ENCODE measurements at regions not wholly inside any gene's neighbourhood (a gene's known extent, or its start where the extent isn't known, plus 50 kb on each side); places are given as distances from the start of the nearest gene placed in this dataset.

DNA sequence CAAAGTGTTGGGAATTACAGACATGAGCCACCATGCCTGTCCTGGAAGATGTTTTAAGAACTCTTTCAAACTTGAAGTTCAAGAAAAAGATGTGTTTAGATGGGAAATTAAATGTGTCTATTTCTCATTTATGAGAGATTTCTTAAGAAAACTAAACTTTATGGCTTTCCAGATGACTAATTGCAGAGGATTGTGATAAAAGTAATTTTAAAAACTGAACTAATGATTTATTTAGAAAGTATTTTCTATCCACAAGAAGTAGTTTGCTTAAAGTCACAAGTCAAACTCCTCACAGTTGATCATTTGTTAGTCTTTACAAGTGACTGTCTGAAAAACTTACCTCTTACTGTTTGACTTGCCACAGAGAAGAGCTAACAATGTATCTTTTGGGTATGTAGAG is 89.6 kb upstream of the SPRY2 start:
- Histone ChIP-seq H3K27me3 (replicated peaks in 1 of 4; ENCODE audit: control extremely low read depth in 1 of 4, control insufficient read depth in 3 of 4, insufficient read depth in 4 of 4, low read length in 3 of 4) (no peaks in the 10 kb centered on the region), H3K4me3 (ENCODE audit: control extremely low read depth in 1 of 5, extremely low read depth in 1 of 5, insufficient read depth in 1 of 5, low read depth in 2 of 5, low read length in 4 of 5) (no peak overlapping the region), H3K9ac (ENCODE audit: low read length) (no peak overlapping the region), H3K27ac (ENCODE audit: low read length in 2 of 2) (no peak overlapping the region), H3K4me2 (replicated peaks; ENCODE audit: low read depth, low read length, poor library complexity, severe bottlenecking) (no peak overlapping the region), H2AFZ (ENCODE audit: insufficient read depth, low read depth, low read length, poor library complexity, severe bottlenecking) (no peak overlapping the region), H3K36me3 (replicated peaks in 1 of 2; ENCODE audit: control extremely low read depth in 1 of 2, control insufficient read depth in 1 of 2, extremely low read depth in 1 of 2, insufficient read depth in 2 of 2, low read length in 1 of 2) (no peaks in the 10 kb centered on the region), H3K79me2 (ENCODE audit: control insufficient read depth, insufficient read depth, low read length) (no peaks in the 10 kb centered on the region), H4K20me1 (ENCODE audit: control insufficient read depth, insufficient read depth, low read length, poor library complexity, severe bottlenecking) (no peaks in the 10 kb centered on the region), H3K9me3 (ENCODE audit: control extremely low read depth in 1 of 3, control insufficient read depth in 2 of 3, insufficient read depth in 1 of 3, low read length in 2 of 3) (no peaks in the 10 kb centered on the region), H3K4me1 (ENCODE audit: control insufficient read depth in 2 of 2, insufficient read depth in 2 of 2, low read length in 2 of 2) (no peaks in the 10 kb centered on the region)
- Mint-ChIP-seq H3K27me3 (no peaks in the 10 kb centered on the region), H3K4me3 (no peak overlapping the region), H3K9me3 (ENCODE audit: insufficient read depth) (no peaks in the 10 kb centered on the region), H3K27ac (no peak overlapping the region), H3K4me1 (no peaks in the 10 kb centered on the region)
- no peak for DNase-seq
- TF ChIP-seq EZH2 (IDR thresholded peaks at IDR 0.05; ENCODE audit: borderline replicate concordance, insufficient read depth, low read depth, low read length, poor library complexity, severe bottlenecking): no peak
- TF ChIP-seq, protein P1, sequence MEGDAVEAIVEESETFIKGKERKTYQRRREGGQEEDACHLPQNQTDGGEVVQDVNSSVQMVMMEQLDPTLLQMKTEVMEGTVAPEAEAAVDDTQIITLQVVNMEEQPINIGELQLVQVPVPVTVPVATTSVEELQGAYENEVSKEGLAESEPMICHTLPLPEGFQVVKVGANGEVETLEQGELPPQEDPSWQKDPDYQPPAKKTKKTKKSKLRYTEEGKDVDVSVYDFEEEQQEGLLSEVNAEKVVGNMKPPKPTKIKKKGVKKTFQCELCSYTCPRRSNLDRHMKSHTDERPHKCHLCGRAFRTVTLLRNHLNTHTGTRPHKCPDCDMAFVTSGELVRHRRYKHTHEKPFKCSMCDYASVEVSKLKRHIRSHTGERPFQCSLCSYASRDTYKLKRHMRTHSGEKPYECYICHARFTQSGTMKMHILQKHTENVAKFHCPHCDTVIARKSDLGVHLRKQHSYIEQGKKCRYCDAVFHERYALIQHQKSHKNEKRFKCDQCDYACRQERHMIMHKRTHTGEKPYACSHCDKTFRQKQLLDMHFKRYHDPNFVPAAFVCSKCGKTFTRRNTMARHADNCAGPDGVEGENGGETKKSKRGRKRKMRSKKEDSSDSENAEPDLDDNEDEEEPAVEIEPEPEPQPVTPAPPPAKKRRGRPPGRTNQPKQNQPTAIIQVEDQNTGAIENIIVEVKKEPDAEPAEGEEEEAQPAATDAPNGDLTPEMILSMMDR (IDR thresholded peaks at IDR 0.05): no peak
- ChIA-PET CTCF (no interaction called here), POLR2A (no interaction called here)
- intact Hi-C loops (cut with micrococcal nuclease): no loop called here
- no peak for ATAC-seq (ENCODE audit: low read depth)

DNA sequence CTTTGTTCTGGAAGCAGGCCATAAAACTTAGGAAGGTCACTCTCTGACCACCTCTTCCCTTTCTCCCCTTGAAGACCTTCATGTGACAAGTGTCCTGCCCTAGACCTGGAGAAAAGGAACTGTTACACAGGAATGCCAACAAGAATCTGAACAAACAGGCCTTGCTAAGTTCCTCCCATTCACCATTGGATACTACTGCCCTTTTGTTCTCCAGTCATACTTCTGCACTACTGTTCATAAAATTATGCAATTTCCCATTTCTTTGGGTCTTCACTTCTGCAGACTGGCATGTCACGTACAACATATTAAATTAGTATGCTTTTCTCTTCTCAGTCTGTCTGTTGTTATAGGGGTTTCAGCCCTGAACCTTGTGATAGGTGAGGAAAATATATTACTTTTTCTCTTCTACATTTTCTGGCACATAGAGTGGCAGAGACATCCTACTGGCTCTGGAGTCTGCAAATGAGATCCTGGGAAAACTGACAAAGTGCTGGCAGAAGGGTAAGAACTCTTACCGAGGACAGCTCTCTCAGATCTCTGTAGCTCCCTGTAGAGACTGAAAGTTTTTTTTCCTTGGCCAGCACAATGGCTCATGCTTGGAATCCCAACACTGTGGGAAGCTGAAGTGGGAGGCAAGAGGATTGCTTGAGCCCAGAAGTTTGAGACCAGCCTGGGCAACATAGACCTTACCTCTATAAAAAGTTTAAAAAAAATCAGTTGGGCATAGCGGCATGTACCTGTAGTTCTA is 87.6 kb upstream of the SPRY2 start:
- 100% methylated on average over 1 of the region's 3 CpGs for WGBS (ENCODE audit: insufficient coverage)
- CTCF ChIA-PET: no interaction called here
- no peak for ATAC-seq (ENCODE audit: low read depth)
- Histone ChIP-seq H3K9me3 (ENCODE audit: control extremely low read depth in 1 of 3, control insufficient read depth in 2 of 3, insufficient read depth in 1 of 3, low read length in 2 of 3) (peaks cover 1 to 6% (median 6%) of the 10 kb centered on the region in 3 donors), H3K4me3 (ENCODE audit: control extremely low read depth in 1 of 5, extremely low read depth in 1 of 5, insufficient read depth in 1 of 5, low read depth in 2 of 5, low read length in 4 of 5) (no peak overlapping the region), H3K4me2 (replicated peaks; ENCODE audit: low read depth, low read length, poor library complexity, severe bottlenecking) (no peak overlapping the region), H3K9ac (ENCODE audit: low read length) (no peak overlapping the region), H2AFZ (ENCODE audit: insufficient read depth, low read depth, low read length, poor library complexity, severe bottlenecking) (no peak overlapping the region), H3K27ac (ENCODE audit: low read length in 2 of 2) (no peak overlapping the region), H3K4me1 (ENCODE audit: control insufficient read depth in 2 of 2, insufficient read depth in 2 of 2, low read length in 2 of 2) (no peaks in the 10 kb centered on the region), H4K20me1 (ENCODE audit: control insufficient read depth, insufficient read depth, low read length, poor library complexity, severe bottlenecking) (no peaks in the 10 kb centered on the region), H3K36me3 (replicated peaks in 1 of 2; ENCODE audit: control extremely low read depth in 1 of 2, control insufficient read depth in 1 of 2, extremely low read depth in 1 of 2, insufficient read depth in 2 of 2, low read length in 1 of 2) (no peaks in the 10 kb centered on the region), H3K27me3 (replicated peaks in 1 of 4; ENCODE audit: control extremely low read depth in 1 of 4, control insufficient read depth in 3 of 4, insufficient read depth in 4 of 4, low read length in 3 of 4) (no peaks in the 10 kb centered on the region), H3K79me2 (ENCODE audit: control insufficient read depth, insufficient read depth, low read length) (no peaks in the 10 kb centered on the region)
- no peak overlapping the region for H3K27ac Mint-ChIP-seq
- no peaks in the 10 kb centered on the region for H3K27me3 Mint-ChIP-seq
- no peaks in the 10 kb centered on the region for H3K4me1 Mint-ChIP-seq
- TF ChIP-seq, protein P1 (IDR thresholded peaks at IDR 0.05): no peak
- no peak for TF ChIP-seq EZH2 (IDR thresholded peaks at IDR 0.05; ENCODE audit: borderline replicate concordance, insufficient read depth, low read depth, low read length, poor library complexity, severe bottlenecking)
- peaks cover 8% of the 10 kb centered on the region for H3K9me3 Mint-ChIP-seq (ENCODE audit: insufficient read depth)
- no peak for DNase-seq
- intact Hi-C loops (cut with micrococcal nuclease): no loop called here
- POLR2A ChIA-PET: no interaction called here
- H3K4me3 Mint-ChIP-seq: no peak overlapping the region
